OCI-LY7 (cell line): ENCODE measurements at regions not wholly inside any gene's neighbourhood (a gene's known extent, or its start where the extent isn't known, plus 50 kb on each side); places are given as distances from the start of the nearest gene placed in this dataset.

Source experiments
- EZH2phosphoT487 ChIP-seq: fragments of 200-600 bp; sonication (generic); IDR thresholded peaks from 2 replicates; pipeline ENCODE4 v1.6.1; 2018; ENCODE audit warnings: low read depth, borderline replicate concordance, mild to moderate bottlenecking, mixed run types, antibody characterized with exemption, low read length, moderate library complexity, mixed read lengths
- TF ChIP-seq, protein P1 (sequence below): fragments of 200-600 bp; sonication (generic); conservative IDR thresholded peaks from 2 replicates; pipeline ENCODE4 v1.5.1; 2014; ENCODE audit warnings: mild to moderate bottlenecking, antibody characterized with exemption, low read length, moderate library complexity, mixed read lengths

DNA sequence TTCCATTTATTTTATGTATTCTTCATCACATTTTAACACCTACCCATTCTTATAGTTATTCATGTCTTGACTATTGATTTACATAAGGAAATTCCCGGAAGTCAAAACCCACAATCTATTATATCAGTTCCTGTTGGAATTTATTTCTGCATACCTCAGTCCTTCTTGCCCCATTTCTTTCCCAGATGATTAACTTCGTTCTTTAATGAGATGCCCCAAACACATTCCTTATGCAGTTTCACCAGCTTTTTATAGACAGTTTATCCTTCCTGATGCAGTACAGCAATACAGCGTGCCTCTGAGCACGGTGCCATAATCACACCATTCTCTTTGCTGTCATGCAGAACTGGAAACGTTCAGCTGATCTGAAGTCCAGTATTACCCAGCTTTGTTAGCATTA, 175.8 kb upstream of the NANOGP8 start:
- TF ChIP-seq, protein P1, sequence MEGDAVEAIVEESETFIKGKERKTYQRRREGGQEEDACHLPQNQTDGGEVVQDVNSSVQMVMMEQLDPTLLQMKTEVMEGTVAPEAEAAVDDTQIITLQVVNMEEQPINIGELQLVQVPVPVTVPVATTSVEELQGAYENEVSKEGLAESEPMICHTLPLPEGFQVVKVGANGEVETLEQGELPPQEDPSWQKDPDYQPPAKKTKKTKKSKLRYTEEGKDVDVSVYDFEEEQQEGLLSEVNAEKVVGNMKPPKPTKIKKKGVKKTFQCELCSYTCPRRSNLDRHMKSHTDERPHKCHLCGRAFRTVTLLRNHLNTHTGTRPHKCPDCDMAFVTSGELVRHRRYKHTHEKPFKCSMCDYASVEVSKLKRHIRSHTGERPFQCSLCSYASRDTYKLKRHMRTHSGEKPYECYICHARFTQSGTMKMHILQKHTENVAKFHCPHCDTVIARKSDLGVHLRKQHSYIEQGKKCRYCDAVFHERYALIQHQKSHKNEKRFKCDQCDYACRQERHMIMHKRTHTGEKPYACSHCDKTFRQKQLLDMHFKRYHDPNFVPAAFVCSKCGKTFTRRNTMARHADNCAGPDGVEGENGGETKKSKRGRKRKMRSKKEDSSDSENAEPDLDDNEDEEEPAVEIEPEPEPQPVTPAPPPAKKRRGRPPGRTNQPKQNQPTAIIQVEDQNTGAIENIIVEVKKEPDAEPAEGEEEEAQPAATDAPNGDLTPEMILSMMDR: no peak
- no peak for TF ChIP-seq EZH2phosphoT487
